ENCODE measurements at regions not wholly inside any gene's neighbourhood (a gene's known extent, or its start where the extent isn't known, plus 50 kb on each side); places are given as distances from the start of the nearest gene placed in this dataset.

- H3F3A ChIP-seq (ENCODE audit: insufficient read depth, low read length), result no peaks in the 10 kb centered on the region
- H2AFZ ChIP-seq (ENCODE audit: low read length), result no peak overlapping the region
- no peak overlapping the region for H3K4me3 ChIP-seq (ENCODE audit: low read depth, low read length, poor library complexity, severe bottlenecking)
- no peaks in the 10 kb centered on the region for H3K79me2 ChIP-seq (ENCODE audit: insufficient read depth, low read length)
- no peaks in the 10 kb centered on the region for H3K4me1 ChIP-seq (ENCODE audit: insufficient read depth, low read length, severe bottlenecking)
- H3K27ac ChIP-seq (ENCODE audit: low read depth, low read length, poor library complexity, severe bottlenecking), result no peak overlapping the region
- no peaks in the 10 kb centered on the region for H3K36me3 ChIP-seq (ENCODE audit: insufficient read depth, low read length)
- no peaks in the 10 kb centered on the region for H3K27me3 ChIP-seq (ENCODE audit: insufficient read depth, low read length)
- no peaks in the 10 kb centered on the region for H4K20me1 ChIP-seq (ENCODE audit: insufficient read depth, low read length)
- H3K9me2 ChIP-seq (ENCODE audit: low read depth, low read length), result no peaks in the 10 kb centered on the region
- no peak overlapping the region for H3K4me2 ChIP-seq (ENCODE audit: low read length)
- no peak for TF ChIP-seq EZH2 (IDR thresholded peaks at IDR 0.05; ENCODE audit: borderline replicate concordance, low read length)
- no peak for TF ChIP-seq CTCF (IDR thresholded peaks at IDR 0.05; ENCODE audit: low read length)
- no peaks in the 10 kb centered on the region for H3K9me3 ChIP-seq (ENCODE audit: low read length)
- no peak overlapping the region for H3K9ac ChIP-seq (ENCODE audit: low read length)
These were observed 524.8 kb upstream of the ID4 start for GRCh38 chr6:19312241-19312978.

GRCh38 chr6:19317431-19317986 is 519.7 kb upstream of the ID4 start:
- no peak overlapping the region for H3K4me3 ChIP-seq (ENCODE audit: low read depth, low read length, poor library complexity, severe bottlenecking)
- H3K27ac ChIP-seq (ENCODE audit: low read depth, low read length, poor library complexity, severe bottlenecking), result no peak overlapping the region
- H3K4me1 ChIP-seq (ENCODE audit: insufficient read depth, low read length, severe bottlenecking), result no peaks in the 10 kb centered on the region
- H4K20me1 ChIP-seq (ENCODE audit: insufficient read depth, low read length), result no peaks in the 10 kb centered on the region
- no peak for TF ChIP-seq EZH2 (IDR thresholded peaks at IDR 0.05; ENCODE audit: borderline replicate concordance, low read length)
- no peak for TF ChIP-seq CTCF (IDR thresholded peaks at IDR 0.05; ENCODE audit: low read length)
- no peaks in the 10 kb centered on the region for H3K27me3 ChIP-seq (ENCODE audit: insufficient read depth, low read length)
- H3K36me3 ChIP-seq (ENCODE audit: insufficient read depth, low read length), result no peaks in the 10 kb centered on the region
- H3K9me2 ChIP-seq (ENCODE audit: low read depth, low read length), result no peaks in the 10 kb centered on the region
- no peak overlapping the region for H3K4me2 ChIP-seq (ENCODE audit: low read length)
- H3K79me2 ChIP-seq (ENCODE audit: insufficient read depth, low read length), result no peaks in the 10 kb centered on the region
- no peak overlapping the region for H2AFZ ChIP-seq (ENCODE audit: low read length)
- no peak overlapping the region for H3K9ac ChIP-seq (ENCODE audit: low read length)
- H3F3A ChIP-seq (ENCODE audit: insufficient read depth, low read length), result no peaks in the 10 kb centered on the region
- no peaks in the 10 kb centered on the region for H3K9me3 ChIP-seq (ENCODE audit: low read length)

GRCh38 chr6:19319005-19319404 is 518.2 kb upstream of the ID4 start:
- Histone ChIP-seq H3K27me3 (ENCODE audit: insufficient read depth, low read length) (no peaks in the 10 kb centered on the region), H3K4me3 (ENCODE audit: low read depth, low read length, poor library complexity, severe bottlenecking) (no peak overlapping the region), H3K27ac (ENCODE audit: low read depth, low read length, poor library complexity, severe bottlenecking) (no peak overlapping the region)

More at GRCh38 chr6:19319005-19319404, 518.2 kb upstream of the ID4 start:
- no peaks in the 10 kb centered on the region for H3F3A ChIP-seq (ENCODE audit: insufficient read depth, low read length)
- H2AFZ ChIP-seq (ENCODE audit: low read length), result no peak overlapping the region
- H4K20me1 ChIP-seq (ENCODE audit: insufficient read depth, low read length), result no peaks in the 10 kb centered on the region
- H3K4me2 ChIP-seq (ENCODE audit: low read length), result no peak overlapping the region
- H3K79me2 ChIP-seq (ENCODE audit: insufficient read depth, low read length), result no peaks in the 10 kb centered on the region
- no peak overlapping the region for H3K9ac ChIP-seq (ENCODE audit: low read length)
- H3K36me3 ChIP-seq (ENCODE audit: insufficient read depth, low read length), result no peaks in the 10 kb centered on the region
- H3K4me1 ChIP-seq (ENCODE audit: insufficient read depth, low read length, severe bottlenecking), result no peaks in the 10 kb centered on the region
- no peaks in the 10 kb centered on the region for H3K9me3 ChIP-seq (ENCODE audit: low read length)
- no peaks in the 10 kb centered on the region for H3K9me2 ChIP-seq (ENCODE audit: low read depth, low read length)
- no peak for TF ChIP-seq CTCF (IDR thresholded peaks at IDR 0.05; ENCODE audit: low read length)
- no peak for TF ChIP-seq EZH2 (IDR thresholded peaks at IDR 0.05; ENCODE audit: borderline replicate concordance, low read length)

Data from OCI-LY1 (cell line).